ENCODE measurements at regions not wholly inside any gene's neighbourhood (a gene's known extent, or its start where the extent isn't known, plus 50 kb on each side); places are given as distances from the start of the nearest gene placed in this dataset.

GRCh38 chr3:161444694-161445077 lies 51.9 kb upstream of the OTOL1 start:
- Histone ChIP-seq H3K27me3 (ENCODE audit: control insufficient read depth, insufficient read depth, low read length) (no peaks in the 10 kb centered on the region; the same call in 1 of the 2 replicates), H3K36me3 (ENCODE audit: control insufficient read depth, insufficient read depth, low read length) (no peaks in the 10 kb centered on the region), H3K4me3 (ENCODE audit: low read depth, low read length) (no peak overlapping the region)
- ChIA-PET CTCF (no interaction called here), POLR2A (no interaction called here)
- TF ChIP-seq CTCF (IDR thresholded peaks at IDR 0.05; ENCODE audit: insufficient read depth, low read depth, low read length) = no peak
- no peak for DNase-seq (ENCODE audit: low read depth)

GRCh38 chr3:161443921-161444693 lies 52.5 kb upstream of the OTOL1 start:
- Histone ChIP-seq H3K27me3 (ENCODE audit: control insufficient read depth, insufficient read depth, low read length) (no peaks in the 10 kb centered on the region; the same call in 1 of the 2 replicates), H3K36me3 (ENCODE audit: control insufficient read depth, insufficient read depth, low read length) (no peaks in the 10 kb centered on the region), H3K4me3 (ENCODE audit: low read depth, low read length) (no peak overlapping the region)
- DNase-seq (ENCODE audit: low read depth) = no peak
- TF ChIP-seq CTCF (IDR thresholded peaks at IDR 0.05; ENCODE audit: insufficient read depth, low read depth, low read length) = no peak
- ChIA-PET CTCF (no interaction called here), POLR2A (no interaction called here)

GRCh38 chr3:161430307-161430706 lies 59.0 kb upstream of the SPTSSB start:
- Histone ChIP-seq H3K36me3 (ENCODE audit: control insufficient read depth, insufficient read depth, low read length) (no peaks in the 10 kb centered on the region), H3K4me3 (ENCODE audit: low read depth, low read length) (no peak overlapping the region), H3K27me3 (ENCODE audit: control insufficient read depth, insufficient read depth, low read length) (peaks cover 2% of the 10 kb centered on the region; the same call in 1 of the 2 replicates)
- DNase-seq (ENCODE audit: low read depth) = no peak
- CTCF ChIA-PET = interaction anchor here (0.6 kb wide), 1 partner anchor 104 kb away, joined by 3 read pairs; no protein-coding TSS in a partner anchor
- POLR2A ChIA-PET = no interaction called here
- no peak for TF ChIP-seq CTCF (IDR thresholded peaks at IDR 0.05; ENCODE audit: insufficient read depth, low read depth, low read length)

GRCh38 chr3:161427347-161427746 lies 56.0 kb upstream of the SPTSSB start:
- Histone ChIP-seq H3K4me3 (ENCODE audit: low read depth, low read length) (no peak overlapping the region), H3K36me3 (ENCODE audit: control insufficient read depth, insufficient read depth, low read length) (no peaks in the 10 kb centered on the region), H3K27me3 (ENCODE audit: control insufficient read depth, insufficient read depth, low read length) (peaks cover 2% of the 10 kb centered on the region; the same call in 1 of the 2 replicates)
- no peak for DNase-seq (ENCODE audit: low read depth)
- POLR2A ChIA-PET = no interaction called here
- CTCF ChIA-PET = interaction anchor here (0.7 to 1.1 kb wide), 2 partner anchors 15 to 1260 kb away, joined by 3 to 4 read pairs; no protein-coding TSS in a partner anchor
- TF ChIP-seq CTCF (IDR thresholded peaks at IDR 0.05; ENCODE audit: insufficient read depth, low read depth, low read length) = no peak

- Histone ChIP-seq H3K27me3 (ENCODE audit: control insufficient read depth, insufficient read depth, low read length) (peaks cover 2% of the 10 kb centered on the region; the same call in 1 of the 2 replicates), H3K36me3 (ENCODE audit: control insufficient read depth, insufficient read depth, low read length) (no peaks in the 10 kb centered on the region), H3K4me3 (ENCODE audit: low read depth, low read length) (no peak overlapping the region)
- no peak for TF ChIP-seq CTCF (IDR thresholded peaks at IDR 0.05; ENCODE audit: insufficient read depth, low read depth, low read length)
- POLR2A ChIA-PET = no interaction called here
- CTCF ChIA-PET = interaction anchor here (0.7 to 0.9 kb wide), 3 partner anchors 81 to 1260 kb away, joined by 3 to 4 read pairs (median 4); no protein-coding TSS in a partner anchor
- no peak for DNase-seq (ENCODE audit: low read depth)
These were observed 55.4 kb upstream of the SPTSSB start for GRCh38 chr3:161426758-161427157.

All from BJ (cell line).